Progenitor cell of endocrine pancreas (in vitro differentiated cells): ENCODE measurements at regions not wholly inside any gene's neighbourhood (a gene's known extent, or its start where the extent isn't known, plus 50 kb on each side); places are given as distances from the start of the nearest gene placed in this dataset.
"Not testable (repeated sequence)": the region's sequence is repeated elsewhere in the genome, so short reads cannot be mapped to it uniquely, and the experiment has no call there.

Experiments
- DNase-seq: peaks from one replicate; pipeline ENCODE4 v3.0.0; 2021; ENCODE audit warnings: low spot score; ENCODE audit not compliant: unreplicated experiment
- H3K27ac Mint-ChIP-seq: 2 replicates; pipeline ENCODE4 v1.8.0; 2021; ENCODE audit warnings: mild to moderate bottlenecking, moderate library complexity, mixed read lengths
- H3K27me3 Mint-ChIP-seq: 2 replicates; pipeline ENCODE4 v1.8.0; 2021; ENCODE audit warnings: mixed read lengths
- H3K36me3 Mint-ChIP-seq: 2 replicates; pipeline ENCODE4 v1.8.0; 2022; ENCODE audit warnings: mixed read lengths; ENCODE audit not compliant: insufficient read depth
- H3K4me1 Mint-ChIP-seq: 2 replicates; pipeline ENCODE4 v1.8.0; 2021; ENCODE audit warnings: low read depth, mixed read lengths
- H3K4me3 Mint-ChIP-seq: 2 replicates; pipeline ENCODE4 v1.8.0; 2021; ENCODE audit warnings: low read depth, mild to moderate bottlenecking, moderate library complexity, mixed read lengths
- H3K9me3 Mint-ChIP-seq: 2 replicates; pipeline ENCODE4 v1.8.0; 2021; ENCODE audit warnings: low read depth, mixed read lengths
- CTCF ChIP-seq: fragments of 200-600 bp; sonication (generic); IDR thresholded peaks from one replicate; pipeline ENCODE4 v1.5.0; 2021; ENCODE audit warnings: antibody characterized with exemption, mild to moderate bottlenecking; ENCODE audit not compliant: unreplicated experiment

- Mint-ChIP-seq H3K4me1 (no peaks in the 10 kb centered on the region), H3K36me3 (peaks cover 3% of the 10 kb centered on the region), H3K4me3 (no peak overlapping the region), H3K9me3 (peaks cover 17% of the 10 kb centered on the region), H3K27ac (no peak overlapping the region), H3K27me3 (peaks cover 2% of the 10 kb centered on the region)
- no peak for DNase-seq
- no peak for TF ChIP-seq CTCF
Measured at GRCh38 chr3:24565053-24565452, 70.4 kb upstream of the THRB start.

GRCh38 chr3:24565656-24566055, 71.0 kb upstream of the THRB start:
- no peaks in the 10 kb centered on the region for H3K4me1 Mint-ChIP-seq
- H3K27me3 Mint-ChIP-seq: no peaks in the 10 kb centered on the region
- peaks cover 17% of the 10 kb centered on the region for H3K9me3 Mint-ChIP-seq
- TF ChIP-seq CTCF: no peak
- no peak overlapping the region for H3K27ac Mint-ChIP-seq
- H3K36me3 Mint-ChIP-seq: peaks cover 3% of the 10 kb centered on the region
- no peak for DNase-seq
- H3K4me3 Mint-ChIP-seq: no peak overlapping the region

- H3K27ac Mint-ChIP-seq: no peak overlapping the region
- DNase-seq: no peak
- no peak overlapping the region for H3K4me3 Mint-ChIP-seq
- H3K4me1 Mint-ChIP-seq: no peaks in the 10 kb centered on the region
- H3K27me3 Mint-ChIP-seq: no peaks in the 10 kb centered on the region
- TF ChIP-seq CTCF: no peak
- peaks cover 27% of the 10 kb centered on the region for H3K9me3 Mint-ChIP-seq
- peaks cover 6% of the 10 kb centered on the region for H3K36me3 Mint-ChIP-seq
Measured at GRCh38 chr3:24566927-24567326, 72.3 kb upstream of the THRB start.

GRCh38 chr3:24572409-24572808, 77.8 kb upstream of the THRB start:
- DNase-seq, H3K27ac Mint-ChIP-seq, H3K27me3 Mint-ChIP-seq, H3K36me3 Mint-ChIP-seq, H3K4me3 Mint-ChIP-seq, H3K4me1 Mint-ChIP-seq: not testable (repeated sequence)
- H3K9me3 Mint-ChIP-seq: peaks cover 20% of the 10 kb centered on the region

GRCh38 chr3:24573576-24573975, 78.9 kb upstream of the THRB start:
- H3K27ac Mint-ChIP-seq: no peak overlapping the region

More at GRCh38 chr3:24573576-24573975, 78.9 kb upstream of the THRB start:
- H3K9me3 Mint-ChIP-seq: peaks cover 15% of the 10 kb centered on the region
- H3K27me3 Mint-ChIP-seq: peaks cover 3% of the 10 kb centered on the region
- peaks cover 2% of the 10 kb centered on the region for H3K4me1 Mint-ChIP-seq
- H3K36me3 Mint-ChIP-seq: peaks cover 3% of the 10 kb centered on the region
- H3K4me3 Mint-ChIP-seq: no peak overlapping the region
- no peak for TF ChIP-seq CTCF
- no peak for DNase-seq
